GM23338 (cell line): ENCODE measurements at regions not wholly inside any gene's neighbourhood (a gene's known extent, or its start where the extent isn't known, plus 50 kb on each side); places are given as distances from the start of the nearest gene placed in this dataset.
A peak's percentile ranks its signal among the peaks of the same experiment; 100 is the strongest.

Experiments
- ATAC-seq: fragments of 200-7000 bp; cut with Tn5 transposase; 3 replicates; pipeline ENCODE4 v1.9.1; 2020
- DNase-seq: peaks from one replicate; pipeline ENCODE4 v3.0.0-alpha.2; 2015; ENCODE audit warnings: low spot score
- H2AFZ ChIP-seq: fragments of 200-600 bp; sonication (generic); 2 replicates; pipeline ENCODE4 v1.8.0; 2016; ENCODE audit warnings: antibody characterized with exemption, mild to moderate bottlenecking, moderate library complexity
- H3F3A ChIP-seq: fragments of 200-600 bp; sonication (generic); replicated peaks from 2 replicates; pipeline ENCODE4 v1.8.0; 2017; ENCODE audit warnings: antibody characterized with exemption, mixed run types, low read depth
- H3K27ac ChIP-seq: fragments of 200-600 bp; sonication (generic); 2 replicates; pipeline ENCODE4 v1.6.1; 2016; ENCODE audit warnings: low read depth
- H3K27me3 ChIP-seq: fragments of 200-600 bp; sonication (generic); 2 replicates; pipeline ENCODE4 v1.8.0; 2016; ENCODE audit warnings: mild to moderate bottlenecking, mixed run types, moderate library complexity; ENCODE audit not compliant: insufficient read depth
- H3K36me3 ChIP-seq: fragments of 200-600 bp; sonication (generic); 2 replicates; pipeline ENCODE4 v1.8.0; 2016; ENCODE audit warnings: mild to moderate bottlenecking; ENCODE audit not compliant: insufficient read depth
- H3K4me1 ChIP-seq: fragments of 200-600 bp; sonication (generic); 2 replicates; pipeline ENCODE4 v1.8.0; 2016; ENCODE audit warnings: mild to moderate bottlenecking, moderate library complexity; ENCODE audit not compliant: insufficient read depth
- H3K4me2 ChIP-seq: fragments of 200-600 bp; sonication (generic); 2 replicates; pipeline ENCODE4 v1.7.1; 2017; ENCODE audit warnings: mixed run types
- H3K4me3 ChIP-seq: fragments of 200-600 bp; sonication (generic); 2 replicates; pipeline ENCODE4 v1.6.1; 2016; ENCODE audit warnings: mixed run types
- H3K79me2 ChIP-seq: fragments of 200-600 bp; sonication (generic); replicated peaks from 2 replicates; pipeline ENCODE4 v1.8.0; 2017; ENCODE audit warnings: mild to moderate bottlenecking; ENCODE audit not compliant: insufficient read depth
- H3K9me2 ChIP-seq: fragments of 200-600 bp; sonication (generic); 2 replicates; pipeline ENCODE4 v1.8.0; 2017; ENCODE audit not compliant: insufficient read depth
- H4K20me1 ChIP-seq: fragments of 200-600 bp; sonication (generic); replicated peaks from 2 replicates; pipeline ENCODE4 v1.8.0; 2017; ENCODE audit warnings: mild to moderate bottlenecking; ENCODE audit not compliant: insufficient read depth
- H3K27ac Mint-ChIP-seq: 2 replicates; pipeline ENCODE4 v1.8.0; 2020; ENCODE audit warnings: inconsistent platforms, mild to moderate bottlenecking, moderate library complexity, mixed read lengths
- H3K27me3 Mint-ChIP-seq: 3 replicates; pipeline ENCODE4 v1.8.0; 2022; ENCODE audit warnings: low read depth, mild to moderate bottlenecking, moderate library complexity, mixed read lengths, inconsistent platforms; ENCODE audit not compliant: insufficient read depth, poor library complexity
- H3K36me3 Mint-ChIP-seq: 3 replicates; pipeline ENCODE4 v1.8.0; 2021; ENCODE audit warnings: low read depth, mild to moderate bottlenecking, inconsistent platforms, moderate library complexity, mixed read lengths
- H3K4me1 Mint-ChIP-seq: 3 replicates; pipeline ENCODE4 v1.8.0; 2020; ENCODE audit warnings: mild to moderate bottlenecking, inconsistent platforms, mixed read lengths
- H3K4me3 Mint-ChIP-seq: 3 replicates; pipeline ENCODE4 v1.8.0; 2021; ENCODE audit warnings: moderate library complexity, mild to moderate bottlenecking, inconsistent platforms, mixed read lengths
- H3K9me3 Mint-ChIP-seq: 3 replicates; pipeline ENCODE4 v1.8.0; 2020; ENCODE audit warnings: moderate library complexity, mild to moderate bottlenecking, inconsistent platforms, mixed read lengths
- CREB1 ChIP-seq: fragments of 250-450 bp; sonication (Bioruptor Pico); IDR thresholded peaks from 2 replicates; pipeline ENCODE4 v1.5.0; 2020; ENCODE audit warnings: low read depth, mild to moderate bottlenecking, moderate library complexity
- ETS1 ChIP-seq: IDR thresholded peaks from 2 replicates; pipeline ENCODE4 v1.6.1; 2016; ENCODE audit warnings: antibody characterized with exemption
- EZH2 ChIP-seq: fragments of 200-600 bp; sonication (generic); IDR thresholded peaks from one replicate; pipeline ENCODE4 v1.8.0; 2017; ENCODE audit warnings: antibody characterized with exemption, mild to moderate bottlenecking, low read depth; ENCODE audit not compliant: unreplicated experiment
- EZH2phosphoT487 ChIP-seq: fragments of 200-600 bp; sonication (generic); IDR thresholded peaks from one replicate; pipeline ENCODE4 v1.8.1; 2018; ENCODE audit warnings: antibody characterized with exemption; ENCODE audit not compliant: unreplicated experiment
- JUNB ChIP-seq: IDR thresholded peaks from one replicate; pipeline ENCODE4 v1.6.1; 2016; ENCODE audit warnings: antibody characterized with exemption; ENCODE audit not compliant: unreplicated experiment
- NANOG ChIP-seq: IDR thresholded peaks from 2 replicates; pipeline ENCODE4 v1.6.1; 2016; ENCODE audit warnings: antibody characterized with exemption, borderline replicate concordance
- REST ChIP-seq: IDR thresholded peaks from one replicate; pipeline ENCODE4 v1.6.1; 2018; ENCODE audit warnings: antibody characterized with exemption; ENCODE audit not compliant: unreplicated experiment
- STAT1 ChIP-seq: IDR thresholded peaks from one replicate; pipeline ENCODE4 v1.6.1; 2016; ENCODE audit warnings: antibody characterized with exemption; ENCODE audit not compliant: unreplicated experiment
- TF ChIP-seq, protein P1 (sequence below): fragments of 250-450 bp; sonication (Bioruptor Pico); IDR thresholded peaks from 2 replicates; pipeline ENCODE4 v1.5.0; 2020; ENCODE audit warnings: mild to moderate bottlenecking, moderate library complexity
- TF ChIP-seq, protein P2 (sequence below), 2 experiments: fragments of 200-600 bp in 1 of 2; sonication (generic) in 1 of 2; conservative IDR thresholded peaks; 2 replicates each; pipeline versions ENCODE4 v1.5.1 to v1.6.1; 2016 to 2017; ENCODE audit warnings: antibody characterized with exemption in 2 of 2, low read depth in 2 of 2, mild to moderate bottlenecking in 2 of 2, moderate library complexity in 1 of 2

- no peak for TF ChIP-seq ETS1
- peak; percentile 42; the same call in 1 of the 2 replicates for TF ChIP-seq NANOG
These were observed 118.2 kb upstream of the ADGRL2 start (continued) for GRCh38 chr1:81682490-81682889.

DNA sequence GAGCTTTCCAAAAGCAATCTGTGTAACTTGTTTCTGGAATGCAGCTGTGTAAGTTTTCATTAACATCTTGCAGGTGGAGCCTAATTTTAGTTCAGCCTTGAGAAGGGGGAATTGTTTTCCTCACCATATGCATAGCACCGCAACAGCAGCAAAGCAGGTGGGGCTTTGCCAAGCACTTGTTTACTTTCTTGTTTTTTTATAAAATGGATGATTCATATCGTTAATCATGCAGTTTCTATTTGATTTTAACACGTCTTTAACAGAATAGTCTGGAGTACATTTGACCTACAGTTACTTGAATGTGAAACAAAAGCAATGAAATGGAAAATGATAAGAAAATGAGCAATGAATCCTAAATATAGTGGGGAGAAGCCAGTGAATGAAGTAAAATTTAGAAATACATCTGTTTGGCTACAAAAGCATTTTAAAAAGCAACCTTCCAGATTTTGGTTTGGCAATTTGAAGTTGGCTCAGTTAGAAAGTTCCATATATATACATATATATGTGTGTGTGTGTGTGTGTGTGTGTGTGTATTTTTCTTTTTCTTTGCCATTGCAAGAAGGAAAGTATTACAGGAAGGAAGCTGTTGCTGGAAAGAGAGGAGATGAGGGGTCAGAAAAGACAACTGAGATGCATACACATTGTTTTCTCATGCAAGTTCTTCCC is 119.0 kb upstream of the ADGRL2 start:
- peak overlapping the region; percentile 41; the same call in 2 of the 3 replicates for H3K4me3 Mint-ChIP-seq
- H3K27ac Mint-ChIP-seq: peak overlapping the region; percentile 91
- TF ChIP-seq ETS1 (no peak), NANOG (no peak), JUNB (no peak), EZH2 (no peak), EZH2phosphoT487 (no peak), STAT1 (no peak), CREB1 (CRISPR knock-in tag) (no peak), REST (no peak)
- TF ChIP-seq, protein P1, sequence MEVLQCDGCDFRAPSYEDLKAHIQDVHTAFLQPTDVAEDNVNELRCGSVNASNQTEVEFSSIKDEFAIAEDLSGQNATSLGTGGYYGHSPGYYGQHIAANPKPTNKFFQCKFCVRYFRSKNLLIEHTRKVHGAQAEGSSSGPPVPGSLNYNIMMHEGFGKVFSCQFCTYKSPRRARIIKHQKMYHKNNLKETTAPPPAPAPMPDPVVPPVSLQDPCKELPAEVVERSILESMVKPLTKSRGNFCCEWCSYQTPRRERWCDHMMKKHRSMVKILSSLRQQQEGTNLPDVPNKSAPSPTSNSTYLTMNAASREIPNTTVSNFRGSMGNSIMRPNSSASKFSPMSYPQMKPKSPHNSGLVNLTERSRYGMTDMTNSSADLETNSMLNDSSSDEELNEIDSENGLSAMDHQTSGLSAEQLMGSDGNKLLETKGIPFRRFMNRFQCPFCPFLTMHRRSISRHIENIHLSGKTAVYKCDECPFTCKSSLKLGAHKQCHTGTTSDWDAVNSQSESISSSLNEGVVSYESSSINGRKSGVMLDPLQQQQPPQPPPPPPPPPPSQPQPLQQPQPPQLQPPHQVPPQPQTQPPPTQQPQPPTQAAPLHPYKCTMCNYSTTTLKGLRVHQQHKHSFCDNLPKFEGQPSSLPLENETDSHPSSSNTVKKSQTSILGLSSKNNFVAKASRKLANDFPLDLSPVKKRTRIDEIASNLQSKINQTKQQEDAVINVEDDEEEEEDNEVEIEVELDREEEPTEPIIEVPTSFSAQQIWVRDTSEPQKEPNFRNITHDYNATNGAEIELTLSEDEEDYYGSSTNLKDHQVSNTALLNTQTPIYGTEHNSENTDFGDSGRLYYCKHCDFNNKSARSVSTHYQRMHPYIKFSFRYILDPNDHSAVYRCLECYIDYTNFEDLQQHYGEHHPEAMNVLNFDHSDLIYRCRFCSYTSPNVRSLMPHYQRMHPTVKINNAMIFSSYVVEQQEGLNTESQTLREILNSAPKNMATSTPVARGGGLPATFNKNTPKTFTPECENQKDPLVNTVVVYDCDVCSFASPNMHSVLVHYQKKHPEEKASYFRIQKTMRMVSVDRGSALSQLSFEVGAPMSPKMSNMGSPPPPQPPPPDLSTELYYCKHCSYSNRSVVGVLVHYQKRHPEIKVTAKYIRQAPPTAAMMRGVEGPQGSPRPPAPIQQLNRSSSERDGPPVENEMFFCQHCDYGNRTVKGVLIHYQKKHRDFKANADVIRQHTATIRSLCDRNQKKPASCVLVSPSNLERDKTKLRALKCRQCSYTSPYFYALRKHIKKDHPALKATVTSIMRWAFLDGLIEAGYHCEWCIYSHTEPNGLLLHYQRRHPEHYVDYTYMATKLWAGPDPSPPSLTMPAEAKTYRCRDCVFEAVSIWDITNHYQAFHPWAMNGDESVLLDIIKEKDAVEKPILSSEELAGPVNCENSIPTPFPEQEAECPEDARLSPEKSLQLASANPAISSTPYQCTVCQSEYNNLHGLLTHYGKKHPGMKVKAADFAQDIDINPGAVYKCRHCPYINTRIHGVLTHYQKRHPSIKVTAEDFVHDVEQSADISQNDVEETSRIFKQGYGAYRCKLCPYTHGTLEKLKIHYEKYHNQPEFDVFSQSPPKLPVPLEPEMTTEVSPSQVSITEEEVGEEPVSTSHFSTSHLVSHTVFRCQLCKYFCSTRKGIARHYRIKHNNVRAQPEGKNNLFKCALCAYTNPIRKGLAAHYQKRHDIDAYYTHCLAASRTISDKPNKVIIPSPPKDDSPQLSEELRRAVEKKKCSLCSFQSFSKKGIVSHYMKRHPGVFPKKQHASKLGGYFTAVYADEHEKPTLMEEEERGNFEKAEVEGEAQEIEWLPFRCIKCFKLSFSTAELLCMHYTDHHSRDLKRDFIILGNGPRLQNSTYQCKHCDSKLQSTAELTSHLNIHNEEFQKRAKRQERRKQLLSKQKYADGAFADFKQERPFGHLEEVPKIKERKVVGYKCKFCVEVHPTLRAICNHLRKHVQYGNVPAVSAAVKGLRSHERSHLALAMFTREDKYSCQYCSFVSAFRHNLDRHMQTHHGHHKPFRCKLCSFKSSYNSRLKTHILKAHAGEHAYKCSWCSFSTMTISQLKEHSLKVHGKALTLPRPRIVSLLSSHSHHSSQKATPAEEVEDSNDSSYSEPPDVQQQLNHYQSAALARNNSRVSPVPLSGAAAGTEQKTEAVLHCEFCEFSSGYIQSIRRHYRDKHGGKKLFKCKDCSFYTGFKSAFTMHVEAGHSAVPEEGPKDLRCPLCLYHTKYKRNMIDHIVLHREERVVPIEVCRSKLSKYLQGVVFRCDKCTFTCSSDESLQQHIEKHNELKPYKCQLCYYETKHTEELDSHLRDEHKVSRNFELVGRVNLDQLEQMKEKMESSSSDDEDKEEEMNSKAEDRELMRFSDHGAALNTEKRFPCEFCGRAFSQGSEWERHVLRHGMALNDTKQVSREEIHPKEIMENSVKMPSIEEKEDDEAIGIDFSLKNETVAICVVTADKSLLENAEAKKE (CRISPR knock-in tag): no peak
- TF ChIP-seq, protein P2, sequence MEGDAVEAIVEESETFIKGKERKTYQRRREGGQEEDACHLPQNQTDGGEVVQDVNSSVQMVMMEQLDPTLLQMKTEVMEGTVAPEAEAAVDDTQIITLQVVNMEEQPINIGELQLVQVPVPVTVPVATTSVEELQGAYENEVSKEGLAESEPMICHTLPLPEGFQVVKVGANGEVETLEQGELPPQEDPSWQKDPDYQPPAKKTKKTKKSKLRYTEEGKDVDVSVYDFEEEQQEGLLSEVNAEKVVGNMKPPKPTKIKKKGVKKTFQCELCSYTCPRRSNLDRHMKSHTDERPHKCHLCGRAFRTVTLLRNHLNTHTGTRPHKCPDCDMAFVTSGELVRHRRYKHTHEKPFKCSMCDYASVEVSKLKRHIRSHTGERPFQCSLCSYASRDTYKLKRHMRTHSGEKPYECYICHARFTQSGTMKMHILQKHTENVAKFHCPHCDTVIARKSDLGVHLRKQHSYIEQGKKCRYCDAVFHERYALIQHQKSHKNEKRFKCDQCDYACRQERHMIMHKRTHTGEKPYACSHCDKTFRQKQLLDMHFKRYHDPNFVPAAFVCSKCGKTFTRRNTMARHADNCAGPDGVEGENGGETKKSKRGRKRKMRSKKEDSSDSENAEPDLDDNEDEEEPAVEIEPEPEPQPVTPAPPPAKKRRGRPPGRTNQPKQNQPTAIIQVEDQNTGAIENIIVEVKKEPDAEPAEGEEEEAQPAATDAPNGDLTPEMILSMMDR (conservative IDR thresholded peaks at IDR 0.05; ENCODE audit: low read depth in 2 of 2): no peak

More for the DNA sequence above, 119.0 kb upstream of the ADGRL2 start:
- H3K9me2 ChIP-seq: 0 out of 2 replicates have a peak, but pooled peaks cover 3% of the 10 kb centered on the region
- no peaks in the 10 kb centered on the region for H3K36me3 ChIP-seq
- H3K4me2 ChIP-seq: peak overlapping the region; percentile 34
- no peaks in the 10 kb centered on the region for H4K20me1 ChIP-seq
- Mint-ChIP-seq H3K36me3 (peaks cover 27% of the 10 kb centered on the region), H3K27me3 (peaks cover 8% of the 10 kb centered on the region), H3K9me3 (peaks cover 20% of the 10 kb centered on the region; the same call in 2 of the 3 replicates), H3K4me1 (peaks cover 50% of the 10 kb centered on the region)
- DNase-seq (peak; percentile 25), ATAC-seq (peak; percentile 36)
- H3K27ac ChIP-seq: peak overlapping the region; percentile 87
- H3K4me3 ChIP-seq: no peak overlapping the region
- H2AFZ ChIP-seq: no peak overlapping the region
- H3K79me2 ChIP-seq: no peaks in the 10 kb centered on the region
- peaks cover 38% of the 10 kb centered on the region for H3K4me1 ChIP-seq
- no peaks in the 10 kb centered on the region for H3K27me3 ChIP-seq
- no peaks in the 10 kb centered on the region for H3F3A ChIP-seq
